Fibroblast of skin of right quadriceps (primary cell): ENCODE measurements at regions not wholly inside any gene's neighbourhood (a gene's known extent, or its start where the extent isn't known, plus 50 kb on each side); places are given as distances from the start of the nearest gene placed in this dataset.
A peak's percentile ranks its signal among the peaks of the same experiment; 100 is the strongest.

ENCODE experiments used
- DNase-seq: peaks from one replicate; pipeline ENCODE4 v3.0.0-alpha.2; 2013

DNA sequence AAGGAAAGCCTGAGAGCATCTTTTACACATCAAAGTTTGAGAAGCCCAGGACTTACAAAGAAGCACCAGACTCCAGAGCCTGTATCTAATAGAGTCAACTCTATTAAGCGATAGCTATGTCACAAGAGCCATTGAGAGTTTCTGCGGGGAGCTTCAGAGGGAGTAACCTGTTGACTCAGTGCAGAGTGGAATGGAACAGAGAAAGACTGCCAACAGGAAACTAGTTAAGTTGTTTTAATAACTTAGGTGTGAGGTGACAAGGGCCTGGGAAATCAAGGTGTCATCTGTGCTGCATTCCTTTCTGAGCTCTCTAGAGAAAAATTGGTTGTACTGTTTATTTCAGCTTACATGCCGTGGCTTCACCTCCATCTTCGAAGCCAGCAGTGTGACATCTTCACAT is 513.8 kb upstream of the POU3F3 start:
- DNase-seq, result no peak

DNA sequence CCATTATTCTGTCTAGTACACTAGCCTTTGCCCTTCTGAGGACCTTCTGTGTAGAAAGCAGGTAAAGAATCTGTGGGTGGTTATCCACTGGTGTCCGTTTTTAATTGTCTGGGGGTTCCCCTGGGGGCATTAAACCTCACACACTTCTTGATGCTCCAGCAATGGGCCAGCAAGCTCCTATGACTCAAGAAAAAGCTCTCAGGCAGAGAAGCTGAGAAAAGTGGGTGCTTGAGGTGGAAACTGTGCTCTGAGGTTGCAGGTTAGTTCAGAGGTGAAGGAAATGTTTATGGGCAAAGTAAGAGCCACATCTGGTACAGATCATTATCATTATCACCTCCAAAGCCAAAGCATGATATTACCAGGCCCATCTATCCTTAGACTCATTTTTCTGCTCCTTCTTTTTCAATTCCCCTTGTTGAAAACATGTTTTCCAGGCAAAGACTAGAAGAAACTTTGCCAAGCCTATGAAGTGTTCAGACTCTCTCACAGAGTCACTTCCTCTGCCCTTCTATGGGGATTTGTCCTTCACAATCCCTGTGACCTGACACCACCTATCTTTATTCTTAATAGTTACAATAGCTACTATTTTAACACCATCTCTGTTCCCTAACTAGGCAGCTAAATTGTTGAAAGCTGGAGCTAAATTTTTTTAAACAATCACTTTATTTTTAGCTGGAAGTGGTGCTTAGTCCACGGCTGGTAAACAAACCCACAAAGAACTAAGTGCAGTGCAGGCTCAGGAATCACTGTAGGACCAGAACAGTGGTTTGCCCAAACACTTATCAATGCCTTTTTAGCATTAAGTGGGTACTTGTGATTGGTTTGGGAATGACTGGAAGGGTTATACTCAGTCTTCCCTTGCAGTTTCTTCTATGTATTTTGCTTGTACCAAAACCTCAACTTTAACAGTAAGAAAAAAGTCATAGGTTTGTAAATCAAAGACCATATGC is 512.8 kb upstream of the POU3F3 start:
- no peak for DNase-seq

DNA sequence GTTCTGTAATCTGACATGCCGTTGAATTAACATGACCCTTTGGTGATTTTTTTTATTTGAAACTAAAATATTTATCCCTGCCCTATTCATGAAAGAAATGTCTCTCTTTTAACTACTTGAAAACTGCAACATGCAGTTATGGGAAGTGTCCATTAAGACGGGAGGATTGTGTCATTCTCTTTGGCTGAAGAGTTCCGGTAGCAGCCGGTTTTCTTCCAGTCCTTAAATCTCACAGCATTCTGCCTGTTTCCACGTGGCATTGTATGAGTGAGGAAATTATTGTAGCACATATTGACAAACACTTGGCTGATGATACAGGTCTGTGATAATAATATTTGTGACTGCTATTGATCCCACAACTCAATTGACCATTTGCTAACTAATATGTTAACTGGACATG is 509.6 kb upstream of the POU3F3 start:
- DNase-seq, result no peak

DNA sequence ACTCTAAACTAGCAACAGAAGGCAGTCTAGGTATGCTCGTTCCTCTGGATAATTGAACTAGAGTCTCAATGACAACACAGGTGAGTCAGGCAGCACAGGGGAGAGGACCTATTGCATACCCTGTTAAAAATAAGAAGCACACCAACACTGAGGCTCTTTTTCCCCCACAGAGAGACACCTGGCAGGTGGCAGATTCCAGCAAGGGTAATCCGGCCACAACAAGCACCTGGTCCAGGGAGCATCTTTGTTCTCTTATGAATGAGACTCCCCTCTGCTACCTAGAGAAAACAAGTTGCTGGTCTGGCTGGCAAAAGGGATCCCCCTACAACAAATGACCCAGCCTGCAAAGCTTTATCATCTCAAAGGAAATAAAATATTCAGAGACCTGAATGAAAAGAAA is 508.9 kb upstream of the POU3F3 start:
- DNase-seq, result no peak

DNA sequence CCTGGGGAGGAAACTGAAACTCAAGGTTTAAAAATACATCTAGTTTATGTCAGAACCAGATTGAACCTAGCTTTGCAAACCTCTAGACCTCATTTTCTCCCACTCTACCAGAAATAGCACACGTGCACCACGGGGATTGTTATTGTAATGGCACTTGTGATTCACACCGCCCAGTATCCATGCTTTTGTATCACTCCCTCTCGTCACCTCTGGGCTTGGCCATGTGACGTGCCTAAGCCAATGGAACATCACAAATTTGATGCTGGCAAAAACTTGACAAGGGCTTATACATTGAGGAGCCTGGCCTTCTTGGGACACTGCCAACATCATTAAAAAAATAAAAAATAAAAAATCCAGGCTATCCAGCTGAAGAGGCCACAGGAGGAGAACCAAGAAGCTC is 495.8 kb upstream of the POU3F3 start:
- DNase-seq, result no peak

DNA sequence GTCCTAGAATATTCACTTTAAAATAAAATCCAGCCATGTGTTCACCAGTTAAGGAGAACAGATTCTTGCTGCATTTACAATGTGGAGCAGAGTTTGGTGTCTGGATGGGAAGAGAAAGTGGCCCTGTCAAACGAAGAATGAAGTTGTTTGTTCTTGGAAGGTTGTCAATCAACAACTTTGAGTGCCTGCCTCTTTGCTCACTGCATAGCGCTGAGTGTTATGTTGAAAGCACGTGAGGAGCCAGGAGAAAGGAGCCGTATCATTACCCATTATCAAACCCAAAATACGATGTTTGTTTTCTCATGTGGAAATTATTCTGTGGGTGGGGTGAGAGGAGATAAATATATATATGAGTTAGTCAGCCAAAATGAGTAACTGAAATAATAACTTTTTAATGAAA is 492.5 kb upstream of the POU3F3 start:
- no peak for DNase-seq

DNA sequence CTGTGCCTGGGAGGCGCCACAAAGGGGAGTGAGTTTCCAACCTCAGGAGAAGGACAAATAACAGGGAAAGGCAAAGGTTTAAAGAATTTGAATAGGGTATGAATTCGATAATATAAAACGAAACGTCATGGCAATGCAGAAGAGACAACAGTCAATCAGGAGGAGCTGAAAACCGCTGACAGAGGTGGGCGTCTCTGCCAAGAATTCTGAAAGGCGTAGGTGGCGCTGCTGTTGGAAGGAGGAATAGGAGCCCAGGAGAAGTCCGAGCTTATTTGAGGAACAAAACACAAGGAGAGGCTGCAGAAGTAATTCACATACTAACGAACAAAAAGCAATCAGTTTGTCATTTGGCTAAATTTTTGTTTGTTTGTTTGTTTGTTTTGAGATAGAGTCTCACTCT is 485.8 kb upstream of the POU3F3 start:
- DNase-seq, result no peak

DNA sequence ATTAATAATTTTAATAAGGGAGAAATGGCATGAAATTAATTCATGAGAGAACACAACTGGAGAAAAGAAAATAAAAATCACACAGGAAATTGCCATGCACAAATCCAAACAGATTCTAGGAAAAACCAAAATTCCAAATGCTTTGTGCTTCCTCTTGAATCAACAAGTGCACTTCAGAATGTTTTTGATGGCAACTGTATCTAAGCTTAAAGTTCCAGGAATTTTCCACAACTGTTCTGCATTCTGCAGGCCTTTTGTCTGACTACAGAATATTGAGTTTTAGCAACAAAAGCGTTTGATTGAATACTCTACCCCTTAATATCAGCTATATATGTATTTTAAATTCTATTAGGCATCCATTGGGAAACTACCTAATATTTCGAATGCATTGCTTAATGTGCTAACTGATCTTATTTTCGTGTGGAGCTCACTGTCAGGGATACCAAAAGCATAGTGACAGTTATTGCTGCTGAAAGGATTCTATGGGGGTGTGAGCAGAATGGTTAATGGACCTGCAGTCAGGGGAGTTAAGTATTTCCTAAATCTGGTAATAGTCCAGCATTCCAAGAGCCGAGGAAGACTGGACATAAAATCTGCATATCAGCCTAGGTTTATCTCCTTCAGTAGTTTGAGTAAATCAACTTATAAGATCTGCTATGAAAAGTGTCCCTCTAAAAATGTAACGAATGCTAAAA is 482.7 kb upstream of the POU3F3 start:
- no peak for DNase-seq

DNA sequence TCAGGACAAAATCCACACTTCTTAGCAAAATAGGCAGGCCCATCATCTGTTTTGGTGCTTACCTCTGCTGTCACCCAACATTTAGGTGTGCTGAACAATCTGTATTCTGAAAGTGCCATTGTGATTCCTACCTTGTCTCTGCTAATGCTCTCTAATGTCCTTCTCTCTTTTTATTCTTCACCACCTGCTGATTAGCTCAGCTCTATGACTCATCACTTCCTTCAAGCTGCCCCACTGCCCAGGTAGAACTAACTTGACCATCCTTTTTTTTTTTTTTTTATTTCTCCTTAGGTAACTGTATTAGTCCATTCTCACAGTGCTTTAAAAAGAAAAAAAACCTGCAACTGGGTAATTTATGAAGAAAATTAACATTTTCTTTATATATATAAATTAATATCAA is 478.7 kb upstream of the POU3F3 start:
- DNase-seq, result no peak

DNA sequence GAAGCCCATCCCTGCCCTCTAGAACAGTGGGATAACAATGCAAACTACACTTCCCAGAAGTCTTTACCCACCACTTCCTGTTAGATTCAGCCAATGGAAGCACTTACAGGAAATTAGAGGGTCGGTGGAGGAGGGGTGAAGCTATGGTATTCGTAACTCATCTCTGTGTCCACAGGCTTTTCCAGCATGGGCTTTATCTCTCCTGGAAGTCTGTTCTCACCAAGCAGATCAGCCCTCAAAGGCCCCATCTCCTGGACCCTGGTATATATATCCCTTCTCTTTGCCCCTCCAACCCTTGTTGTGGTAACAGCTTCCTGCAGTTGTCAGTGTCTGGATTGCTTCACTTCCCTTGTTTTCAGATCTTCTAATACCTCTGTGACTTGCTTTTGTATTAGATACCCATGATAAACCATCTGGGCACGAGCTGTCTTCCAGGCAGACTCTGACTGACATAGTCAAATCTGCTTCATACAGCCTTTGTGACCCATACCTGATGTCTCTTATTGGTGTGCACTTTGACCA is 475.0 kb upstream of the POU3F3 start:
- peak; percentile 76 for DNase-seq

DNA sequence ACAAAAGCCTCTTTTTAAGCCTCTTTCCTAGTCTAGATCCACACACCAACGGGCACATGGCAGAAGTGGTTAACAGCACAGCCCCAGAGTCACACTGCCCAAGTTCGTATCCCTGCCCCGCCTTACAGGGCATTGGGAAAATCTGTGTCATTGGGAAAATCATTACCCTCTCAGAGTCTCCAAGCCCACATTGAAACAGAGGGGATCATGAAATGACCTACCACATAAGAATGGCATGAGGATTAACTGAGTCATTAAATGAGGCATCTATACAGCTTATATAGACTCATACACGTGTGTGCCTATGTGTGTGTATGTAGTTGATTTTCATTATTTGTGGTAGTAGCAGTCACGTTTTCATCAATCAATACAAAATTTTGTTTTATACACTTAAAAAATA is 469.0 kb upstream of the POU3F3 start:
- peak; percentile 30 for DNase-seq

DNA sequence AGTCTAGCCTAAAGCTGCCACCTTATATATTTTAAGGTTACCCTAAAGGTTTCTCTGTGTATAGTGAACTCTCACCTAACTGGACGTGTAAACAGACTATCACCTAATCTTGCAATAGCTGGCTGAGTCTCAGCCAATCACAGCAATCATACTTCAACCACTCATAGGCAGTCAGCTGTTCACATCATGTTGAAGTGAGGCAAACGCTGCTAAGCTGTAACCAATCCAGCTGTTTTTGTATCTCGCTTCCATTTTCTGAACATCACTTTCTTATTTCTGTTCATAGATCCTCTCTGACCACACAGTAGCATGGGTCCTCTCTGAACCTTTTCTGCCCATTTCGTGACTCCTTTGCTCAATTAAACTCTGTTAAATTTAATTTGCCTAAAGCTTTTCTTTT is 468.2 kb upstream of the POU3F3 start:
- no peak for DNase-seq

DNA sequence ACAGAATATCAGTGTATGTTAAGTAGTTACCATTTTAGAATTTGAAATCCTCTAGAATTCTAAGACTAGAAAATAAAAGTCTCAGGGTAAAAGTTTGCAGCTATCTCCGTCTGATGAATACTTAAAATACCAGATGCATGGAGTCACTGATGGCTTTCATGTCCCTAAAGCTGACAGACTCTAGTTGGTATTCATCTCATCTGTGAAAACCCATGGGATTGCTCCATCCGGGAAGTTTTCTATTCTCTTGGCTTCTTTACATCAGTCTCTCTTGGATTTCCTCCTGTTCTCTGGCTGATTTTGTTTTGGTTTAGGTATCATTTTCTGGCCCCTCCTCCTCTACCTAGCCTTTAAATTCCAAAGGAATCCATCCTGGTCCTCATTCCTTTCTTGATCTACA is 465.6 kb upstream of the POU3F3 start:
- DNase-seq, result peak; percentile 78

DNA sequence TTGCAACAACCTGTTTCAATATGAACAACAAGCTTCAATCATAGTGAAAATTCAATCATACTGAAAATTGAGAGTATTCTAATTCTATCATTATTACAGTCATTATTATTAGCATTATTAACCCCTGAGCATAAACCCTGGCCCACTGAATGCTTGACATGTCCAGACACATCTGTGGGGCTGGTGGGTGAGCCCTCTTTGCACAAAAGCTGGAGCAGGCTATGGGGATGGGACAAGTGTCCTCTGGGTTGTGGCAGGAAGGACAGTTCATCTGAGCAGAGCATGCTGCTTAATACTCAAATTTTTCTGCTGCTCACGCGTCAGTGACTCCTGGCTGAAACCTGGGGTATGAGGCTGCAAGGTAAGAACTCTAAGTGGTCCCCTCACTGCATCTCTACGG is 451.1 kb upstream of the POU3F3 start:
- DNase-seq, result no peak

DNA sequence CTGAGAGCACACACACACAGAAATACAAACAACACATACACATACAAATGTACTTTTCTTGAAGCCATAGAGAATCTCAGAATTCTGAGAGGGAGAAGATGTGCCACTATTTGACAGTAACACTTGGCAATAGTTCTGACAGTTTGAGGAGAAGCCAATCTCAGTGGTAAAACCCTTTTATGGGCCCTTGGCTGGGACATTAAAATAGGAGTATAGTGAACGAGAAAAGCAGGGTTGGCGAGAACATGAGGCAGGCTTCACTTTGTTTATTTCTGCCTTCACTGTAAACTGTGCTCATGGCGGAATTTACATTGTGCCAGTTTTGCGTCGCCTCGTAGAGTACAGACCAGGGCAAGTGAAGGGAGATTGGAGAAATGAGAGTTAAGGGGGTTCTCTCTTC is 449.4 kb upstream of the POU3F3 start:
- no peak for DNase-seq

DNA sequence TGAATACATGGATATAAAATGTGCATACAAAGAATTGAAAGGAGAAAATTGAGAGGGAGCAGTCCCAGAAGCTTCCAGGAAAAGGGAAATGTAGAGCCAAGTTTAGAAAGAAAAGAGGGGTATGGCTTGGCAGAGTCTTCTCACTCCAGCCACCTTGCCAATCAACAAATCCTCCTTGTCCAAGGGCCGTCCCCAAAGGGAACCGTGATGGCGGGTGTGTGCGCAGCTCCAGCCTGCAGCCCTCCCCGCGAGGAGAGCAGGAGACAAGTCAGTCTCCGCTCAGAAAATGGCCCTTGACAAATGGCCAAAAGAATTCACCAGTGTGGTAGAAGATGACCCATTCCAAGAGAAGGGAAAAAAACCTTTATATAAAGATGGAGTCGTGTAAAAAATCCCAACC is 448.3 kb upstream of the POU3F3 start:
- no peak for DNase-seq

DNA sequence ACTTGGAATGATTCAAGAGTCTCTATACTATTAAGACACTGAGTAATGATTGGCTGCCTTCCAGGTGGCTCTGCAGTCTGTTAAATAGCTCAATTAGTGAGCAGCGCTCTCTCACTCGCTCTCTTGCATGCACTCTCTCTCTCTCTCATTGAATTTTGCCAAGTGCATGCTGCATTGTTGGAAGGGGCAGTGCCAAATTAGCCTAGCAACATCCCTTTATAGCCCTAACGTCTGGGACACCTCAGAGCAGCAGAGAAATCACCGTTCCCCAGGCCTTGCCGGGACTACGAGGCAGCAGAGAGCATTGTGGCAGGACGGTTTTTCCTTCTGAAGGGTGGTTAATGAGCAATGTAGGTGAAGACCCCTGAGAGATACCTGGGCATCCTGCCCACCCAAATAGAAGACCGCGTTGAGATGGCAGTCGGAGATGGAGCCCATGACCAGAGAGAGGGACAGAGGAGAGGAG is 447.6 kb upstream of the POU3F3 start:
- DNase-seq, result peak; percentile 73

DNA sequence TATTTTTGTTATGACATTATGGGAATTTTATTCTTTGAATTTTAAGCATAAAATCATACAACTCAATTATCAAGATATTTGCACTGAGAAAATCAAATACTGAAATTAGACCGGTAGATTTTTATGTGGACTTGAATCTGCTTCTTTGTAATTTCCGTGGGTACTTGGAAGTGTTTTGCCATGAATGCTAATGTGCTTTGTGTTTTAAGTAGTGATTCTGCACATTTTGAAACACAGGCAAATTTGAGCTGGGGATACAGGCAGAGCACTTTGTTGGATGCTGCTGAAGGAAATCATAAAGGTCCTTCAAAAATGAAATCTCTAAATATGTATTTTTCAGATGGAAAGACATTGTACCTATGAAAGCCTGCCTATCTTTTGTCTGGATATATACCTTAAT is 446.3 kb upstream of the POU3F3 start:
- no peak for DNase-seq

DNA sequence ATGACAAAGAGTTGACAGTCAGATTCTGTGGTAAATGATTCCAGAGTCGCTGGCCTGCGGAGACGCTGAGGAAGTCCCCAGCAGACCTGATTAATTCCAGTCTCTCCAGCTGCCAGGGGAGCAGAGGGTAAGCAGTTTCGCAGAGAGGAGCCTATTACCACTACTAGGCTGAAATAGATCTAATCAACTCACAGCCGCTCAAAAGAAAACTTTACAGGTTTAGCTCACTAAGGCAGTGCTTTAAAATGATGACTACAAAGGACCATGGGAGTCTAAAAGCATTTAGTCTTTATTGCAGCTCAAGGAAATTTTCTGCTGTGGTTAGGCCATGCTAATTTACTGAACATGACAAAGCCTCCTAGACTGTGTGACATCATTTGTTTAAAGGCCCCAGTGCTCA is 445.6 kb upstream of the POU3F3 start:
- DNase-seq, result peak; percentile 26

DNA sequence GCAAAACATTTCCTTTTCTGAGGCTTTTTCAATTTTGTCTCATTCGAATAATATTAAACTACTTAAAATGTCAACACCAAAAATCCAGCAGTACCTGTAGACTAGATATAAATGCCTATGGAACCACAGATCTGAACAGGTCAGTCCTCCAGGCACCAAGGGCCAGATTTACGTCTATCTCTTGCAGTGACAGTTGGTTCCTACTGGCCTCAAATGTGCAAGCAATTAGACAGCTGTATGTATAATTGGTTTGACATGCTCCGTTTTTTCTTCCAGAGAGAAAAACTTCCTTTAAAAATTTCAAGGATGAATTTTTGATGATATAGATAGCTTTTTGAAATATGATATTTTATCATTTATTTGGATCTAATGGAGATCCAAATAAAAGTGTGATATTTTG is 443.8 kb upstream of the POU3F3 start:
- DNase-seq, result no peak

DNA sequence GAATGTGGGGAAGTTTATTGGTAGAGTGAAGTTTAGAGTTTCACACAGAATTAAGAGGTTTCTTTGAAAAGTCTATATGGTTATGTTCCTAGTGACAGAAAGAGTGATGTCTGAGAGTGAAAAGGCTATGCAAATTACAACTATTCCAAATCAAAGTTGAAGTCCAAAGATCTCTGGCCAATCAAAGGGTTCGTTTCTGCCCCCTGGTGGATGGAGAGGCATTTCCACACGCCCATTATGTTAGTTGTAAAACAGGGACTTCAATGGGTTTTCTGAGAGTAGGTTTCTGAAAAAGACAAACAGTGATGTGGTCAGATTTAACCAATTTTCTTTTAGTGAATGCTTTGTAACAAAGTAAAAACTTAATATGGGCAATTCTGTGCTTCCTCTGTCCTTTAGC is 441.5 kb upstream of the POU3F3 start:
- DNase-seq, result peak; percentile 19

DNA sequence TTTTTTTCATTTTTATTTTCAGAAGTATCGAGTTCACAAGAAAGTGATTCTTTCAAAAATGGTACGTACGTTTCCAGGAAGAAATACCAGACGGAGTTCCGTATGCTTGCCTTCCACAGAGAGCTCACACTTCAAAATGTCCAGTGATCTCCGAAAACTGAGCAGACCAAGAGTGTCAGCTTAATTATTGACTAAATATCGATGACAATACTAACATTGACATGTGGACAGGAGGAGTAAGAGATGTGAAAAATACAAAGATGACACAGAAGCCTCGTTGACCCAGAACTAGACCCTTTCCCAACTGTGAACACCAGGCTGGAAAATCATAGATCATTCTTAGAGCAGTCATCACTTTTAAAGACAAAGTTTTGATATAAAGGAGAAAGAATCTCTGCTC is 440.0 kb upstream of the POU3F3 start:
- DNase-seq, result no peak

DNA sequence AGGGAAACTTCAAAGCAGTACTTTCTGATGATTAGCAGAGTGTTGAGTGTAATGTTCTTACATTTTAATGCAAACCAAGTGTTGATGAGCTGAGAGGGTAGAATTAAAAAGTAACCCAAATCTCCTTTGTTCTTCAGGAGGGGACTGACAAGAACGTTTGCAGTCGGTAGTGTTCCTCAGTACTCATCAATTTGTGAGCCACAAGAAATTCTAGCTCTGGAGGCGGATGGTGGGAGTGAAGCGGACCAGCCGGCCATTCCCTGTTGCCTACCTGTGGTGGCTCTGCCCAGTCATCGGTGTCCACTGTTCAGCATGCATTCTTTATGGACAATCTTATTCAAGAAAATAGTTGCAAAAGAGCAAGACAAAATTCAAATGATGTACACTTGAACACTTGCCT is 438.6 kb upstream of the POU3F3 start:
- no peak for DNase-seq

DNA sequence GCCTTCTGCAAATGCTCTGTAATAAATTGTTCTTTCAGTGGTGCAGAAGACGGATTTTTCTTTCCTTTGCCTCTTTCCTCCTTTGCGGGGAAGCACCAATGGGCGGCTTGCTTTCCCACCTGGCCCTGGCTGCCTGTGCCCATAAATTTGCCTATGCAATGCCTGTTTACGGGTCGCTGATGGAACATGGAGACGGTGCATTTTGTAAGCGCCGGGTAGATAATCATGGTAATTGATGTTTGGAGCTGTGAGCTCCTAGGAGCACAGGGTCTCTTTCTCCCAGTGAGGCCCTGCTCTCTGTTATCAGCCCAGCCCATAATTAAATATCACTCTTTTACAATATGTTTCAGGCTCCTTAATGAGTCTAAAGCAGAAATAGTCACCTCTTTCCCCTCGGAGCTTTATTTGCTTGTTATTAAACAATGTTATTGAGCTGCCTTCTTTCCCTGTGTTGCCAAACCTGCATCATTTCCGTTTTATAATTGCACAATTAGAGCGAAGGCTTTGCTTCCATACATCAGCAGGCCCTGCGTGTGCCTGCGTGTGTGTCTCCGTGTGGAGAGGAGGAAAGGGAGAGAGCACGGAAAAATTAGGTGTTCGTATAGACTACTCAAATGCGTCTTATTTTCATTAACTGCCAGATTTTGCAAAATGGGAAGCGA is 437.4 kb upstream of the POU3F3 start:
- DNase-seq, result no peak
